ENCODE measurements at regions not wholly inside any gene's neighbourhood (a gene's known extent, or its start where the extent isn't known, plus 50 kb on each side); places are given as distances from the start of the nearest gene placed in this dataset.

GRCh38 chr4:19119904-19120560 is 1098.5 kb upstream of the LCORL start:
- ChIA-PET CTCF (no interaction called here), RAD21 (ENCODE audit: unreplicated experiment) (no interaction called here), POLR2A (no interaction called here), SMC1A (ENCODE audit: uncharacterized antibody, unreplicated experiment) (no interaction called here)
- no TSS peak for BruUV-seq (replicated peaks)
- Histone ChIP-seq H3K4me1 (ENCODE audit: control insufficient read depth, insufficient read depth, low read length) (no peaks in the 10 kb centered on the region), H4K20me1 (ENCODE audit: control insufficient read depth, insufficient read depth) (no peaks in the 10 kb centered on the region), H3K4me2 (ENCODE audit: control insufficient read depth, insufficient read depth) (no peak overlapping the region), H3K4me3 (no peak overlapping the region), H3K27ac (ENCODE audit: control insufficient read depth, insufficient read depth) (no peak overlapping the region), H3K36me3 (ENCODE audit: control insufficient read depth in 2 of 2, insufficient read depth in 2 of 2, low read length in 1 of 2) (no peaks in the 10 kb centered on the region), H3K27me3 (replicated peaks in 1 of 2; ENCODE audit: control insufficient read depth in 2 of 2, insufficient read depth in 2 of 2, low read length in 1 of 2) (no peaks in the 10 kb centered on the region), H3K9me3 (replicated peaks; ENCODE audit: control insufficient read depth, insufficient read depth, low read length) (no peaks in the 10 kb centered on the region), H2AFZ (ENCODE audit: control insufficient read depth, low read depth, low read length) (no peak overlapping the region), H3K9ac (ENCODE audit: control insufficient read depth, insufficient read depth, low read length) (no peak overlapping the region), H3K79me2 (ENCODE audit: control insufficient read depth, insufficient read depth, low read length) (no peaks in the 10 kb centered on the region)
- intact Hi-C loops (cut with micrococcal nuclease; ENCODE audit: unreplicated experiment) (loop anchor here (2.0 kb wide), 1 partner anchor 59 kb away; no protein-coding TSS in a partner anchor), in situ Hi-C loops (cut with MboI) (no loop called here)
- no peak for FAIRE-seq
- 0% methylated on average over 3 of the region's 3 CpGs for WGBS (ENCODE audit: insufficient coverage, insufficient replicate concordance, low lambda C conversion rate, missing lambda C conversion rate)
- no peak for DNase-seq (ENCODE audit: low read depth, low spot score)
- TF ChIP-seq CHD2 (IDR thresholded peaks at IDR 0.05; ENCODE audit: borderline replicate concordance, low read depth, low read length) = no peak
- TF ChIP-seq ATF7 (IDR thresholded peaks at IDR 0.05; ENCODE audit: low read depth) = no peak
- no peak for TF ChIP-seq MXI1 (IDR thresholded peaks at IDR 0.05; ENCODE audit: low read depth, low read length)
- TF ChIP-seq ZNF622 (IDR thresholded peaks at IDR 0.05) = no peak
- TF ChIP-seq ETV6 (conservative IDR thresholded peaks at IDR 0.05 in 1 of 2, IDR thresholded peaks at IDR 0.05 in 1 of 2; ENCODE audit: borderline replicate concordance in 1 of 2, low read depth in 1 of 2) = no peak
- TF ChIP-seq WRNIP1 (IDR thresholded peaks at IDR 0.05; ENCODE audit: borderline replicate concordance, low read depth, low read length) = no peak
- no peak for TF ChIP-seq NFIC (IDR thresholded peaks at IDR 0.05; ENCODE audit: low read depth, low read length)
- TF ChIP-seq BACH1 (IDR thresholded peaks at IDR 0.05; ENCODE audit: borderline replicate concordance) = no peak
- no peak for TF ChIP-seq ZBED1 (IDR thresholded peaks at IDR 0.05; ENCODE audit: borderline replicate concordance)
- no peak for TF ChIP-seq KAT2A (conservative IDR thresholded peaks at IDR 0.05; ENCODE audit: control insufficient read depth, low read depth, low read length)
- TF ChIP-seq BMI1 (IDR thresholded peaks at IDR 0.05; ENCODE audit: borderline replicate concordance) = no peak
- no peak for TF ChIP-seq TAF1 (IDR thresholded peaks at IDR 0.05; ENCODE audit: borderline replicate concordance, low read depth, low read length)
- no peak for TF ChIP-seq HDAC2 (IDR thresholded peaks at IDR 0.05)
- no peak for TF ChIP-seq TARDBP (IDR thresholded peaks at IDR 0.05; ENCODE audit: borderline replicate concordance)
- no peak for TF ChIP-seq ZBTB40 (IDR thresholded peaks at IDR 0.05; ENCODE audit: borderline replicate concordance)
- TF ChIP-seq ELK1 (IDR thresholded peaks at IDR 0.05; ENCODE audit: low read depth, low read length) = no peak
- no peak for ATAC-seq

Measured in GM12878 (cell line).